ENCODE measurements at regions not wholly inside any gene's neighbourhood (a gene's known extent, or its start where the extent isn't known, plus 50 kb on each side); places are given as distances from the start of the nearest gene placed in this dataset.

GRCh38 chr6:71012866-71013469 lies 56.1 kb upstream of the B3GAT2 start:
- no peaks in the 10 kb centered on the region for H3K79me1 ChIP-seq (ENCODE audit: insufficient read depth, low read depth, low read length, poor library complexity, severe bottlenecking)
- no peak overlapping the region for H4K5ac ChIP-seq (ENCODE audit: insufficient read length, low read depth, low read length)
- H2BK15ac ChIP-seq (ENCODE audit: low read depth, low read length) = no peak overlapping the region
- H3K4me2 ChIP-seq (ENCODE audit: insufficient read depth, insufficient read length, low read length) = no peak overlapping the region
- no peak overlapping the region for H2BK20ac ChIP-seq (ENCODE audit: low read depth, low read length, poor library complexity, severe bottlenecking)
- H3K9ac ChIP-seq (ENCODE audit: extremely low read depth, insufficient read length, low read length) = no peak overlapping the region
- no peaks in the 10 kb centered on the region for H3K27me3 ChIP-seq (ENCODE audit: insufficient read depth, low read length)
- no peaks in the 10 kb centered on the region for H3K36me3 Mint-ChIP-seq (ENCODE audit: insufficient read depth in 1 of 3, low read depth in 3 of 3)
- H3K23ac ChIP-seq (ENCODE audit: insufficient read length, low read depth, low read length) = no peak overlapping the region
- H3T11ph ChIP-seq (ENCODE audit: low read length) = no peak overlapping the region
- H3K27ac Mint-ChIP-seq = no peak overlapping the region
- H4K20me1 ChIP-seq (ENCODE audit: control insufficient read depth, insufficient read depth, insufficient read length) = no peaks in the 10 kb centered on the region
- H3K9me3 ChIP-seq (ENCODE audit: control insufficient read depth, low read depth, low read length) = no peaks in the 10 kb centered on the region
- H3K56ac ChIP-seq (ENCODE audit: insufficient read length, low read depth, low read length) = no peak overlapping the region
- H2BK120ac ChIP-seq (ENCODE audit: low read depth, low read length, poor library complexity, severe bottlenecking) = no peak overlapping the region
- no peak overlapping the region for H3K14ac ChIP-seq (ENCODE audit: insufficient read depth, low read length)
- H3K18ac ChIP-seq (ENCODE audit: insufficient read length, low read depth, low read length) = no peak overlapping the region
- H4K91ac ChIP-seq (ENCODE audit: insufficient read length, low read depth, low read length) = no peak overlapping the region
- H3K9me3 Mint-ChIP-seq = no peaks in the 10 kb centered on the region
- H3K23me2 ChIP-seq (ENCODE audit: insufficient read length, low read depth, low read length, poor library complexity, severe bottlenecking) = no peaks in the 10 kb centered on the region
- H3K27me3 Mint-ChIP-seq (ENCODE audit: low read depth) = no peaks in the 10 kb centered on the region
- DNase-seq = no peak
- no peaks in the 10 kb centered on the region for H3K79me2 ChIP-seq (ENCODE audit: insufficient read depth, low read length)
- peak; percentile 87 for TF ChIP-seq CTCF (conservative IDR thresholded peaks at IDR 0.05)
- H2BK5ac ChIP-seq (ENCODE audit: insufficient read length, low read length) = no peak overlapping the region
- no peak overlapping the region for H2BK12ac ChIP-seq (ENCODE audit: insufficient read length, low read depth, low read length)
- H3K4ac ChIP-seq (ENCODE audit: low read depth, low read length) = no peak overlapping the region
- peaks cover 18% of the 10 kb centered on the region in 2 experiments for H3K4me1 Mint-ChIP-seq
- WGBS (ENCODE audit: extremely low coverage, insufficient read length, low lambda C conversion rate) = no CpG with 5 or more reads among the region's 5 CpGs
- no peak overlapping the region for H4K8ac ChIP-seq (replicated peaks; ENCODE audit: insufficient read length, low read depth, low read length)
- no peak overlapping the region for H2AFZ ChIP-seq (ENCODE audit: low read length)
- no peak overlapping the region for H2AK5ac ChIP-seq (ENCODE audit: insufficient read length, low read length)
- no peaks in the 10 kb centered on the region; the same call in 1 of the 2 replicates for H3K4me1 ChIP-seq (ENCODE audit: insufficient read depth, low read length)
- no peak overlapping the region for H3K4me3 Mint-ChIP-seq
- H3K27ac ChIP-seq (ENCODE audit: insufficient read length, low read depth, low read length) = no peak overlapping the region
